Esophagus squamous epithelium (tissue), 5 donors: ENCODE measurements at regions not wholly inside any gene's neighbourhood (a gene's known extent, or its start where the extent isn't known, plus 50 kb on each side); places are given as distances from the start of the nearest gene placed in this dataset.

Experiments
- DNase-seq: peaks from one replicate; lab custom pipeline; 2025; lab: John Stamatoyannopoulos, UW
- H3K27ac ChIP-seq, 4 donors: fragments of 200-600 bp; sonication (generic); one replicate each; pipeline ENCODE4 v1.5.1; 2016 to 2019; ENCODE audit warnings: mild to moderate bottlenecking in 1 of 4
- H3K27me3 ChIP-seq, 4 donors: fragments of 200-600 bp; sonication (generic); 1 replicate in 3 of 4; 2 replicates in 1 of 4; pipeline versions ENCODE4 v1.5.1 to v1.6.0; 2017 to 2021; ENCODE audit warnings: antibody characterized with exemption in 1 of 4
- H3K36me3 ChIP-seq, 3 donors: fragments of 200-600 bp; sonication (generic); one replicate each; pipeline ENCODE4 v1.5.1; 2016 to 2019
- H3K4me1 ChIP-seq, 3 donors: fragments of 200-600 bp; sonication (generic); one replicate each; pipeline ENCODE4 v1.5.1; 2017 to 2019
- H3K4me3 ChIP-seq, 4 donors: fragments of 200-600 bp; sonication (generic); 1 replicate in 3 of 4; 2 replicates in 1 of 4; pipeline ENCODE4 v1.5.1; 2016 to 2019; ENCODE audit warnings: mild to moderate bottlenecking in 2 of 4, moderate library complexity in 1 of 4
- H3K9me3 ChIP-seq, 3 donors: fragments of 200-600 bp; sonication (generic); one replicate each; pipeline ENCODE4 v1.5.1; 2016 to 2019
- CTCF ChIP-seq, 6 experiments: fragments of 450-650 bp in 4 of 6; fragments of 200-600 bp in 2 of 6; sonication (generic) in 2 of 6; IDR thresholded peaks; one replicate each; pipeline ENCODE4 v1.5.1; 2016 to 2019; ENCODE audit warnings: antibody characterized with exemption in 6 of 6, mild to moderate bottlenecking in 4 of 6, moderate library complexity in 4 of 6
- POLR2A ChIP-seq, 4 donors: fragments of 450-650 bp; IDR thresholded peaks; one replicate each; pipeline ENCODE4 v1.6.1; 2017; ENCODE audit warnings: antibody characterized with exemption in 4 of 4, mild to moderate bottlenecking in 4 of 4, moderate library complexity in 3 of 4
- WGBS, 2 donors: methylation state at CpG; one replicate each; pipeline ENCODE4 v1.1.5; 2018; 5-methylcytosine and 5-hydroxymethylcytosine counted together
- intact Hi-C: fragments of 100-400 bp; cut with DNase I; formaldehyde crosslinking; loops from one replicate; pipeline ENCODE4 v1.15.0; 2022
- donor health status: DM: yes; HTN: yes; CAD: no.

GRCh38 chrX:5051831-5052491, 1176.7 kb downstream of the NLGN4X start:
- TF ChIP-seq CTCF (IDR thresholded peaks at IDR 0.05), result no peak
- no peak for TF ChIP-seq POLR2A (IDR thresholded peaks at IDR 0.05)
- Histone ChIP-seq H3K27me3 (no peaks in the 10 kb centered on the region), H3K4me3 (no peak overlapping the region), H3K4me1 (no peaks in the 10 kb centered on the region), H3K27ac (peak overlapping the region in 3 of 4 donors; percentile 33 to 56 (median 48)), H3K36me3 (no peaks in the 10 kb centered on the region), H3K9me3 (no peaks in the 10 kb centered on the region)
- 8 to 30% methylated on average over 2 to 5 of the region's 5 CpGs for WGBS, 2 donors
- intact Hi-C loops, result no loop called here
- no peak for DNase-seq

GRCh38 chrX:5042563-5042962, 1186.1 kb downstream of the NLGN4X start:
- TF ChIP-seq POLR2A (IDR thresholded peaks at IDR 0.05), result no peak
- TF ChIP-seq CTCF (IDR thresholded peaks at IDR 0.05), result no peak
- Histone ChIP-seq H3K4me1 (no peaks in the 10 kb centered on the region), H3K9me3 (no peaks in the 10 kb centered on the region), H3K27ac (no peak overlapping the region), H3K4me3 (no peak overlapping the region), H3K36me3 (no peaks in the 10 kb centered on the region), H3K27me3 (no peaks in the 10 kb centered on the region)
- intact Hi-C loops, result no loop called here
- DNase-seq, result no peak
- whole genome bisulfite sequencing, 2 donors, result 80 to 88% methylated on average over 3 of the region's 3 CpGs

- DNase-seq, result no peak
- 86 to 90% methylated on average over 7 of the region's 7 CpGs for WGBS, 2 donors
- no peaks in the 10 kb centered on the region for H3K4me1 ChIP-seq
- no peaks in the 10 kb centered on the region for H3K36me3 ChIP-seq
- H3K9me3 ChIP-seq, result no peaks in the 10 kb centered on the region
- intact Hi-C loops, result no loop called here
- TF ChIP-seq POLR2A (IDR thresholded peaks at IDR 0.05) (no peak), CTCF (IDR thresholded peaks at IDR 0.05) (no peak)
- no peak overlapping the region for H3K4me3 ChIP-seq
- H3K27ac ChIP-seq, result no peak overlapping the region
- no peaks in the 10 kb centered on the region for H3K27me3 ChIP-seq
Measured at GRCh38 chrX:5031792-5032191, 1196.9 kb downstream of the NLGN4X start.

GRCh38 chrX:5015451-5015850, 1213.2 kb downstream of the NLGN4X start:
- no peak for DNase-seq
- no peaks in the 10 kb centered on the region for H3K36me3 ChIP-seq
- 35 to 85% methylated on average over 2 of the region's 2 CpGs for WGBS, 2 donors

GRCh38 chrX:4994855-4995254, 1233.8 kb downstream of the NLGN4X start:
- Histone ChIP-seq H3K36me3 (no peaks in the 10 kb centered on the region), H3K9me3 (no peaks in the 10 kb centered on the region), H3K27ac (no peak overlapping the region), H3K4me3 (no peak overlapping the region), H3K27me3 (no peaks in the 10 kb centered on the region), H3K4me1 (no peaks in the 10 kb centered on the region)
- 43 to 57% methylated on average over 1 of the region's 1 CpG for WGBS, 2 donors
- TF ChIP-seq POLR2A (IDR thresholded peaks at IDR 0.05) (no peak), CTCF (IDR thresholded peaks at IDR 0.05) (no peak)
- no peak for DNase-seq
- intact Hi-C loops, result no loop called here

More at GRCh38 chrX:5015451-5015850, 1213.2 kb downstream of the NLGN4X start:
- Histone ChIP-seq H3K27me3 (no peaks in the 10 kb centered on the region), H3K27ac (no peak overlapping the region), H3K9me3 (no peaks in the 10 kb centered on the region), H3K4me3 (no peak overlapping the region), H3K4me1 (no peaks in the 10 kb centered on the region)
- intact Hi-C loops, result no loop called here
- TF ChIP-seq CTCF (IDR thresholded peaks at IDR 0.05) (no peak), POLR2A (IDR thresholded peaks at IDR 0.05) (no peak)
